ENCODE measurements at regions not wholly inside any gene's neighbourhood (a gene's known extent, or its start where the extent isn't known, plus 50 kb on each side); places are given as distances from the start of the nearest gene placed in this dataset.

GRCh38 chr3:178310949-178311348, 225.3 kb upstream of the KCNMB2 start:
- TF ChIP-seq EGR1 (IDR thresholded peaks at IDR 0.05; ENCODE audit: low read depth in 2 of 2) (no peak), TAF1 (conservative IDR thresholded peaks at IDR 0.05) (no peak), CTCF (IDR thresholded peaks at IDR 0.05; ENCODE audit: low read depth, low read length, missing input control) (no peak), ATF3 (IDR thresholded peaks at IDR 0.05) (no peak), YY1 (IDR thresholded peaks at IDR 0.05) (no peak), REST (IDR thresholded peaks at IDR 0.05) (no peak), RXRA (IDR thresholded peaks at IDR 0.05) (no peak), RAD21 (IDR thresholded peaks at IDR 0.05) (no peak), MAX (IDR thresholded peaks at IDR 0.05) (no peak), JUND (IDR thresholded peaks at IDR 0.05) (no peak), SP1 (IDR thresholded peaks at IDR 0.05) (no peak)
